IMR-90 (cell line): ENCODE measurements at regions not wholly inside any gene's neighbourhood (a gene's known extent, or its start where the extent isn't known, plus 50 kb on each side); places are given as distances from the start of the nearest gene placed in this dataset.

ENCODE experiments used
- ATAC-seq: fragments of 200-7000 bp; cut with Tn5 transposase; 2 replicates; pipeline ENCODE4 v1.9.1; 2020; ENCODE audit warnings: low read depth, mild to moderate bottlenecking, moderate library complexity
- BruUV-seq: library from RNA; stranded (reverse); fragments of 400-500 nt; replicated peaks from 2 replicates; lab custom pipeline; 2021; lab: Mats Ljungman, UMichigan
- CTCF ChIA-PET: fragments of 300-600 bp; formaldehyde crosslinking; extraction: SDS; loops from one replicate; lab custom pipeline; 2021; ENCODE audit warnings: antibody characterized with exemption; lab: Yijun Ruan, JAX
- POLR2A ChIA-PET: fragments of 300-600 bp; sonication (Branson Sonifier 250); formaldehyde crosslinking; loops from one replicate; lab custom pipeline; 2022; ENCODE audit warnings: antibody characterized with exemption; ENCODE audit not compliant: unreplicated experiment; lab: Charles Lee
- DNase-seq: peaks from one replicate; pipeline ENCODE4 v3.0.0; 2013
- H2AFZ ChIP-seq: replicated peaks from 2 replicates; pipeline ENCODE3; 2013; ENCODE audit warnings: low read length, mild to moderate bottlenecking; ENCODE audit not compliant: poor library complexity
- H2AK5ac ChIP-seq: 2 replicates; pipeline ENCODE4 v1.6.1; 2013; ENCODE audit warnings: low read depth, low read length, inconsistent platforms
- H2AK9ac ChIP-seq: replicated peaks from 2 replicates; pipeline ENCODE3; 2013; ENCODE audit warnings: mild to moderate bottlenecking, low read depth, low read length, moderate library complexity; ENCODE audit not compliant: poor library complexity
- H2BK120ac ChIP-seq: 2 replicates; pipeline ENCODE4 v1.6.1; 2013; ENCODE audit warnings: low read depth, low read length, inconsistent platforms
- H2BK15ac ChIP-seq: 3 replicates; pipeline ENCODE4 v1.6.1; 2013; ENCODE audit warnings: low read depth, low read length, inconsistent platforms
- H2BK20ac ChIP-seq: 2 replicates; pipeline ENCODE4 v1.6.1; 2013; ENCODE audit warnings: low read depth, mild to moderate bottlenecking, inconsistent platforms, low read length, moderate library complexity
- H2BK5ac ChIP-seq: 2 replicates; pipeline ENCODE4 v1.6.1; 2013; ENCODE audit warnings: mild to moderate bottlenecking, low read depth, low read length, inconsistent platforms; ENCODE audit not compliant: poor library complexity, severe bottlenecking
- H3K14ac ChIP-seq: replicated peaks from 2 replicates; pipeline ENCODE4 v1.6.1; 2013; ENCODE audit warnings: low read depth, low read length, inconsistent platforms
- H3K18ac ChIP-seq: 2 replicates; pipeline ENCODE4 v1.6.1; 2013; ENCODE audit warnings: low read depth, low read length, control low read depth
- H3K23ac ChIP-seq: 2 replicates; pipeline ENCODE4 v1.6.1; 2013; ENCODE audit warnings: low read depth, low read length, inconsistent platforms
- H3K27ac ChIP-seq: 2 replicates; pipeline ENCODE4 v1.5.1; 2013; ENCODE audit warnings: mild to moderate bottlenecking, control low read depth, low read length; ENCODE audit not compliant: insufficient read depth
- H3K27me3 ChIP-seq: 2 replicates; pipeline ENCODE4 v1.6.1; 2013; ENCODE audit warnings: low read length; ENCODE audit not compliant: control insufficient read depth, insufficient read depth
- H3K36me3 ChIP-seq: 2 replicates; pipeline ENCODE4 v1.6.1; 2013; ENCODE audit warnings: low read length, mixed read lengths; ENCODE audit not compliant: control insufficient read depth, insufficient read depth
- H3K4ac ChIP-seq: 2 replicates; pipeline ENCODE4 v1.6.1; 2013; ENCODE audit warnings: low read depth, low read length, inconsistent platforms
- H3K4me1 ChIP-seq: 2 replicates; pipeline ENCODE4 v1.6.1; 2013; ENCODE audit warnings: low read length, mixed read lengths; ENCODE audit not compliant: control insufficient read depth, insufficient read depth
- H3K4me2 ChIP-seq: 2 replicates; pipeline ENCODE4 v1.6.1; 2013; ENCODE audit warnings: low read depth, mild to moderate bottlenecking, control low read depth, low read length, moderate library complexity
- H3K4me3 ChIP-seq: 2 replicates; pipeline ENCODE4 v1.5.1; 2013; ENCODE audit warnings: low read depth, mild to moderate bottlenecking, control low read depth, low read length, moderate library complexity; ENCODE audit not compliant: insufficient read depth
- H3K56ac ChIP-seq: 2 replicates; pipeline ENCODE4 v1.6.1; 2013; ENCODE audit warnings: low read length, inconsistent platforms; ENCODE audit not compliant: insufficient read depth; ENCODE audit errors: extremely low read depth
- H3K79me1 ChIP-seq, 2 experiments: 2 replicates each; pipeline ENCODE4 v1.6.1; 2013; ENCODE audit warnings: low read length in 2 of 2, inconsistent platforms in 1 of 2, low read depth in 1 of 2
- H3K9ac ChIP-seq: 2 replicates; pipeline ENCODE4 v1.6.1; 2013; ENCODE audit warnings: low read depth, low read length, control low read depth
- H3K9me1 ChIP-seq: 2 replicates; pipeline ENCODE4 v1.6.1; 2013; ENCODE audit warnings: low read length, inconsistent platforms; ENCODE audit not compliant: insufficient read depth
- H3K9me3 ChIP-seq: 2 replicates; pipeline ENCODE4 v1.6.1; 2013; ENCODE audit warnings: low read length; ENCODE audit not compliant: control insufficient read depth, insufficient read depth
- H4K20me1 ChIP-seq: 2 replicates; pipeline ENCODE4 v1.6.1; 2013; ENCODE audit warnings: low read length, inconsistent platforms; ENCODE audit not compliant: insufficient read depth
- H4K5ac ChIP-seq: 2 replicates; pipeline ENCODE4 v1.6.1; 2013; ENCODE audit warnings: mild to moderate bottlenecking, low read depth, low read length, control low read depth
- H4K8ac ChIP-seq, 2 experiments: 2 replicates each; pipeline ENCODE4 v1.6.1; 2013; ENCODE audit warnings: low read depth in 2 of 2, low read length in 2 of 2, control low read depth in 1 of 2, inconsistent platforms in 1 of 2
- H4K91ac ChIP-seq: 2 replicates; pipeline ENCODE4 v1.6.1; 2013; ENCODE audit warnings: low read depth, low read length, inconsistent platforms; ENCODE audit not compliant: insufficient read depth
- BHLHE40 ChIP-seq: fragments of 150-350 bp; IDR thresholded peaks from 2 replicates; pipeline ENCODE4 v1.6.1; 2016; ENCODE audit warnings: mild to moderate bottlenecking, low read depth, low read length
- CHD1 ChIP-seq: IDR thresholded peaks from 2 replicates; pipeline ENCODE4 v1.6.1; 2012; ENCODE audit warnings: low read depth, low read length, improper control_type of control experiment
- FOS ChIP-seq: fragments of 150-350 bp; IDR thresholded peaks from 2 replicates; pipeline ENCODE4 v1.6.1; 2016; ENCODE audit warnings: low read depth, low read length
- MAFK ChIP-seq: IDR thresholded peaks from 2 replicates; pipeline ENCODE4 v1.6.1; 2012; ENCODE audit warnings: low read depth, low read length, improper control_type of control experiment
- MAZ ChIP-seq: IDR thresholded peaks from 2 replicates; pipeline ENCODE4 v1.6.1; 2012; ENCODE audit warnings: low read depth, mild to moderate bottlenecking, low read length, improper control_type of control experiment, moderate library complexity, borderline replicate concordance
- MXI1 ChIP-seq: IDR thresholded peaks from 2 replicates; pipeline ENCODE4 v1.6.1; 2012; ENCODE audit warnings: low read depth, mild to moderate bottlenecking, low read length, moderate library complexity, borderline replicate concordance
- NFE2L2 ChIP-seq: fragments of 150-350 bp; IDR thresholded peaks from 2 replicates; pipeline ENCODE4 v1.6.1; 2016; ENCODE audit warnings: low read depth, mild to moderate bottlenecking, low read length
- RAD21 ChIP-seq: IDR thresholded peaks from 2 replicates; pipeline ENCODE4 v1.6.1; 2012; ENCODE audit warnings: low read length, improper control_type of control experiment
- RFX5 ChIP-seq: IDR thresholded peaks from 2 replicates; pipeline ENCODE4 v1.8.0; 2012; ENCODE audit warnings: low read depth, mild to moderate bottlenecking, low read length, moderate library complexity
- SMC3 ChIP-seq: fragments of 150-350 bp; IDR thresholded peaks from 2 replicates; pipeline ENCODE4 v1.6.1; 2016; ENCODE audit warnings: low read depth, mild to moderate bottlenecking, antibody characterized with exemption, low read length, moderate library complexity
- WGBS, 2 experiments: methylation state at CpG; one replicate each; pipeline versions ENCODE4 v1.1.5 to v1.1.7; 2013; ENCODE audit warnings: missing lambda C conversion rate in 2 of 2; ENCODE audit not compliant: insufficient read length in 1 of 2; ENCODE audit errors: extremely low coverage in 2 of 2; 5-methylcytosine and 5-hydroxymethylcytosine counted together
- dilution Hi-C: fragments of 300-500 bp; cut with HindIII; formaldehyde crosslinking; loops from one replicate; pipeline ENCODE4 v1.14.3; 2018; ENCODE audit warnings: low sequenced_read_pairs; ENCODE audit not compliant: unreplicated experiment
- in situ Hi-C: fragments of 300-500 bp; cut with MboI; formaldehyde crosslinking; loops from 3 replicates; pipeline ENCODE4 v1.14.3; 2019; ENCODE audit warnings: low sequenced_read_pairs, inconsistent platforms, mixed read lengths
- intact Hi-C: fragments of 100-400 bp; cut with micrococcal nuclease; formaldehyde crosslinking; loops from 2 replicates; pipeline ENCODE4 v1.10.0; 2022
- TF ChIP-seq, protein P1 (sequence below): fragments of 150-350 bp; IDR thresholded peaks from 2 replicates; pipeline ENCODE4 v1.6.1; 2017; ENCODE audit warnings: mild to moderate bottlenecking, antibody characterized with exemption, low read length, low read depth
- TF ChIP-seq, protein P2 (sequence below): conservative IDR thresholded peaks from 2 replicates; pipeline ENCODE4 v1.5.1; 2012; ENCODE audit warnings: mild to moderate bottlenecking, low read depth, low read length, improper control_type of control experiment

DNA sequence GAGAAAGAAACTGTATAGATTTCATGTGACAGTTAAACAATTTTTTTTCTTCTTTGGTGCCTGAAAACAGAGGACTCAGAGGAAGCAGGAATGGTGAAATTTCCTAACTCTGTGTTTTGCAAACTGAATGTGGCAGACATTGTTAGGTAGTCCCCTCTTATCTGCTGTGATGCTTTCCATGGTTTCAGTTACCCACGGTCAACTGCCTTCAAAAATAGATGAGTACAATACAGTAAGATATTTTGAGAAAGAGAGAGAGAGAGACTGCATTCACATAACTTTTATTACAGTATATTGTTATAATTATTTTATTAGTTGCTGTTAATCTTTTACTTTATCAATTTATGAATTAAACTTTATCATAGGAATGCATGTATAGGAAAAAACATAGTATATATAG is 627.2 kb downstream of the CCDC171 start:
- H3K14ac ChIP-seq = 0 out of 2 replicates have a peak overlapping the region, but pooled peaks have one; percentile 38
- H2AFZ ChIP-seq = no peak overlapping the region
- peaks cover 3% of the 10 kb centered on the region; the same call in 1 of the 2 replicates for H3K4me1 ChIP-seq
- H3K79me1 ChIP-seq = no peaks in the 10 kb centered on the region
- TF ChIP-seq FOS (no peak), NFE2L2 (no peak), RFX5 (no peak), MAZ (no peak), RAD21 (no peak), MAFK (no peak), MXI1 (no peak), SMC3 (no peak), CHD1 (no peak), BHLHE40 (no peak)
- TF ChIP-seq, protein P1, sequence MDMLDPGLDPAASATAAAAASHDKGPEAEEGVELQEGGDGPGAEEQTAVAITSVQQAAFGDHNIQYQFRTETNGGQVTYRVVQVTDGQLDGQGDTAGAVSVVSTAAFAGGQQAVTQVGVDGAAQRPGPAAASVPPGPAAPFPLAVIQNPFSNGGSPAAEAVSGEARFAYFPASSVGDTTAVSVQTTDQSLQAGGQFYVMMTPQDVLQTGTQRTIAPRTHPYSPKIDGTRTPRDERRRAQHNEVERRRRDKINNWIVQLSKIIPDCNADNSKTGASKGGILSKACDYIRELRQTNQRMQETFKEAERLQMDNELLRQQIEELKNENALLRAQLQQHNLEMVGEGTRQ = no peak
- TF ChIP-seq, protein P2, sequence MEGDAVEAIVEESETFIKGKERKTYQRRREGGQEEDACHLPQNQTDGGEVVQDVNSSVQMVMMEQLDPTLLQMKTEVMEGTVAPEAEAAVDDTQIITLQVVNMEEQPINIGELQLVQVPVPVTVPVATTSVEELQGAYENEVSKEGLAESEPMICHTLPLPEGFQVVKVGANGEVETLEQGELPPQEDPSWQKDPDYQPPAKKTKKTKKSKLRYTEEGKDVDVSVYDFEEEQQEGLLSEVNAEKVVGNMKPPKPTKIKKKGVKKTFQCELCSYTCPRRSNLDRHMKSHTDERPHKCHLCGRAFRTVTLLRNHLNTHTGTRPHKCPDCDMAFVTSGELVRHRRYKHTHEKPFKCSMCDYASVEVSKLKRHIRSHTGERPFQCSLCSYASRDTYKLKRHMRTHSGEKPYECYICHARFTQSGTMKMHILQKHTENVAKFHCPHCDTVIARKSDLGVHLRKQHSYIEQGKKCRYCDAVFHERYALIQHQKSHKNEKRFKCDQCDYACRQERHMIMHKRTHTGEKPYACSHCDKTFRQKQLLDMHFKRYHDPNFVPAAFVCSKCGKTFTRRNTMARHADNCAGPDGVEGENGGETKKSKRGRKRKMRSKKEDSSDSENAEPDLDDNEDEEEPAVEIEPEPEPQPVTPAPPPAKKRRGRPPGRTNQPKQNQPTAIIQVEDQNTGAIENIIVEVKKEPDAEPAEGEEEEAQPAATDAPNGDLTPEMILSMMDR = no peak
- no peak overlapping the region for H2BK5ac ChIP-seq
- H3K27ac ChIP-seq = no peak overlapping the region
- no peak overlapping the region for H3K9ac ChIP-seq
- no peak for DNase-seq
- dilution Hi-C loops (no loop called here), in situ Hi-C loops (no loop called here), intact Hi-C loops (no loop called here)
- no peaks in the 10 kb centered on the region for H3K9me1 ChIP-seq
- H3K18ac ChIP-seq = no peak overlapping the region
- no peak overlapping the region for H2BK20ac ChIP-seq
- no peak overlapping the region for H4K91ac ChIP-seq
- H4K5ac ChIP-seq = no peak overlapping the region
- H4K8ac ChIP-seq = no peak overlapping the region
- H3K27me3 ChIP-seq = no peaks in the 10 kb centered on the region
- H3K9me3 ChIP-seq = no peaks in the 10 kb centered on the region
- no CpG with 5 or more reads among the region's 1 CpG for WGBS, 2 experiments
- H2BK120ac ChIP-seq = no peak overlapping the region
- ChIA-PET POLR2A (no interaction called here), CTCF (no interaction called here)
- no peak overlapping the region for H2AK5ac ChIP-seq
- H3K4ac ChIP-seq = no peak overlapping the region
- no peak overlapping the region for H2AK9ac ChIP-seq
- no peak overlapping the region for H3K4me3 ChIP-seq
- BruUV-seq = no TSS peak
- no peak overlapping the region for H3K56ac ChIP-seq
- no peak overlapping the region for H3K23ac ChIP-seq
- ATAC-seq = no peak
- H3K36me3 ChIP-seq = no peaks in the 10 kb centered on the region
- no peak overlapping the region for H3K4me2 ChIP-seq
- no peak overlapping the region for H2BK15ac ChIP-seq
- no peaks in the 10 kb centered on the region for H4K20me1 ChIP-seq
